Astrocyte of the hippocampus (primary cell): ENCODE measurements at regions not wholly inside any gene's neighbourhood (a gene's known extent, or its start where the extent isn't known, plus 50 kb on each side); places are given as distances from the start of the nearest gene placed in this dataset.
A peak's percentile ranks its signal among the peaks of the same experiment; 100 is the strongest.

ENCODE experiments used
- DNase-seq: peaks from one replicate; pipeline ENCODE4 v3.0.0; 2011; ENCODE audit warnings: low read depth, low spot score

GRCh38 chr15:29611057-29611456, 211.2 kb downstream of the TJP1 start:
- no peak for DNase-seq

- DNase-seq = no peak
Measured at GRCh38 chr15:29601811-29602210, 220.5 kb downstream of the TJP1 start.

GRCh38 chr15:29600262-29600661, 222.0 kb downstream of the TJP1 start:
- no peak for DNase-seq

GRCh38 chr15:29596266-29596665, 226.0 kb downstream of the TJP1 start:
- DNase-seq = peak; percentile 32

GRCh38 chr15:29593629-29594028, 228.6 kb downstream of the TJP1 start:
- no peak for DNase-seq

GRCh38 chr15:29593111-29593510, 229.2 kb downstream of the TJP1 start:
- DNase-seq = no peak

- DNase-seq = no peak
Measured at GRCh38 chr15:29590701-29591100, 231.6 kb downstream of the TJP1 start.

- no peak for DNase-seq
Measured at GRCh38 chr15:29589975-29590374, 232.3 kb downstream of the TJP1 start.

GRCh38 chr15:29589416-29589815, 232.9 kb downstream of the TJP1 start:
- DNase-seq = no peak

- no peak for DNase-seq
Measured at GRCh38 chr15:29573197-29573838, 248.9 kb downstream of the TJP1 start.

GRCh38 chr15:29571792-29572431, 250.4 kb downstream of the TJP1 start:
- DNase-seq = peak; percentile 7

GRCh38 chr15:29570948-29571791, 251.1 kb downstream of the TJP1 start:
- peak; percentile 57 for DNase-seq

GRCh38 chr15:29570121-29570947, 251.9 kb downstream of the TJP1 start:
- DNase-seq = peak; percentile 58

GRCh38 chr15:29569533-29570092, 252.7 kb downstream of the TJP1 start:
- DNase-seq = peak; percentile 2

GRCh38 chr15:29568840-29569532, 253.3 kb downstream of the TJP1 start:
- DNase-seq = peak; percentile 42

- no peak for DNase-seq
Measured at GRCh38 chr15:29567336-29567735, 254.9 kb downstream of the TJP1 start.

GRCh38 chr15:29566914-29567313, 255.4 kb downstream of the TJP1 start:
- no peak for DNase-seq

- no peak for DNase-seq
Measured at GRCh38 chr15:29563112-29563511, 259.2 kb downstream of the TJP1 start.

GRCh38 chr15:29560896-29561295, 261.4 kb downstream of the TJP1 start:
- no peak for DNase-seq

GRCh38 chr15:29558261-29558660, 264.0 kb downstream of the TJP1 start:
- DNase-seq = no peak

GRCh38 chr15:29557171-29557570, 265.1 kb downstream of the TJP1 start:
- no peak for DNase-seq
